Nephron progenitor cell (in vitro differentiated cells): ENCODE measurements at regions not wholly inside any gene's neighbourhood (a gene's known extent, or its start where the extent isn't known, plus 50 kb on each side); places are given as distances from the start of the nearest gene placed in this dataset.

Experiments
- DNase-seq: peaks from one replicate; pipeline ENCODE4 v3.0.0; 2021
- H3K27ac Mint-ChIP-seq: 2 replicates; pipeline ENCODE4 v1.8.0; 2021; ENCODE audit warnings: mild to moderate bottlenecking, moderate library complexity, mixed read lengths
- H3K27me3 Mint-ChIP-seq: 2 replicates; pipeline ENCODE4 v1.8.0; 2021; ENCODE audit warnings: mild to moderate bottlenecking, low read depth, mixed read lengths; ENCODE audit not compliant: poor library complexity
- H3K36me3 Mint-ChIP-seq: 2 replicates; pipeline ENCODE4 v1.8.0; 2021; ENCODE audit warnings: low read depth, mixed read lengths
- H3K4me1 Mint-ChIP-seq: 2 replicates; pipeline ENCODE4 v1.8.0; 2021; ENCODE audit warnings: mixed read lengths
- H3K4me3 Mint-ChIP-seq: 2 replicates; pipeline ENCODE4 v1.8.0; 2021; ENCODE audit warnings: mild to moderate bottlenecking, moderate library complexity, mixed read lengths
- H3K9me3 Mint-ChIP-seq: 2 replicates; pipeline ENCODE4 v1.8.0; 2021; ENCODE audit warnings: mild to moderate bottlenecking, moderate library complexity, mixed read lengths
- TF ChIP-seq, protein P1 (sequence below): fragments of 200-600 bp; sonication (generic); IDR thresholded peaks from 2 replicates; pipeline ENCODE4 v1.5.0; 2021; ENCODE audit warnings: antibody characterized with exemption

DNA sequence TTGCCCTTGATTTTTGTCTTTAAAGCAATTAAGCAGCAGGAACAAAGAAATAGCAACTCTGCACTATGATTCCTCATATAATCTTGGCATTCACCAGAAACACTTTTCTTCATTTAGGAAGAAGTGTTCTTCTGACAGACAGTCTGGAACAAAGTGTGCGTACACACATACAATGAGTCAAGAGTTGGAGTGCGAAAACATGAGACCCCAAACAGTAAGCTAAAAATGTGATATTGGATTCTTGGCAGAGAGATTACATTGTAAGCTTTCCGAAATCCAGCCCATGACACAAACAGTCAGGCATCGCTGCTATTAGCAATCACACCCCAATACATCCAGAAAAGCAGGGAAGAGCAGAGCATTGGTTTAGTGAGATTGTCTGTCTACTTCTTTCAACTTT is 306.7 kb upstream of the TBC1D5 start:
- H3K27ac Mint-ChIP-seq, result no peak overlapping the region
- peaks cover 10% of the 10 kb centered on the region for H3K36me3 Mint-ChIP-seq
- peaks cover 7% of the 10 kb centered on the region for H3K27me3 Mint-ChIP-seq
- no peak overlapping the region for H3K4me3 Mint-ChIP-seq
- TF ChIP-seq, protein P1, sequence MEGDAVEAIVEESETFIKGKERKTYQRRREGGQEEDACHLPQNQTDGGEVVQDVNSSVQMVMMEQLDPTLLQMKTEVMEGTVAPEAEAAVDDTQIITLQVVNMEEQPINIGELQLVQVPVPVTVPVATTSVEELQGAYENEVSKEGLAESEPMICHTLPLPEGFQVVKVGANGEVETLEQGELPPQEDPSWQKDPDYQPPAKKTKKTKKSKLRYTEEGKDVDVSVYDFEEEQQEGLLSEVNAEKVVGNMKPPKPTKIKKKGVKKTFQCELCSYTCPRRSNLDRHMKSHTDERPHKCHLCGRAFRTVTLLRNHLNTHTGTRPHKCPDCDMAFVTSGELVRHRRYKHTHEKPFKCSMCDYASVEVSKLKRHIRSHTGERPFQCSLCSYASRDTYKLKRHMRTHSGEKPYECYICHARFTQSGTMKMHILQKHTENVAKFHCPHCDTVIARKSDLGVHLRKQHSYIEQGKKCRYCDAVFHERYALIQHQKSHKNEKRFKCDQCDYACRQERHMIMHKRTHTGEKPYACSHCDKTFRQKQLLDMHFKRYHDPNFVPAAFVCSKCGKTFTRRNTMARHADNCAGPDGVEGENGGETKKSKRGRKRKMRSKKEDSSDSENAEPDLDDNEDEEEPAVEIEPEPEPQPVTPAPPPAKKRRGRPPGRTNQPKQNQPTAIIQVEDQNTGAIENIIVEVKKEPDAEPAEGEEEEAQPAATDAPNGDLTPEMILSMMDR, result no peak
- H3K4me1 Mint-ChIP-seq, result peaks cover 26% of the 10 kb centered on the region
- DNase-seq, result no peak
- H3K9me3 Mint-ChIP-seq, result peaks cover 3% of the 10 kb centered on the region

DNA sequence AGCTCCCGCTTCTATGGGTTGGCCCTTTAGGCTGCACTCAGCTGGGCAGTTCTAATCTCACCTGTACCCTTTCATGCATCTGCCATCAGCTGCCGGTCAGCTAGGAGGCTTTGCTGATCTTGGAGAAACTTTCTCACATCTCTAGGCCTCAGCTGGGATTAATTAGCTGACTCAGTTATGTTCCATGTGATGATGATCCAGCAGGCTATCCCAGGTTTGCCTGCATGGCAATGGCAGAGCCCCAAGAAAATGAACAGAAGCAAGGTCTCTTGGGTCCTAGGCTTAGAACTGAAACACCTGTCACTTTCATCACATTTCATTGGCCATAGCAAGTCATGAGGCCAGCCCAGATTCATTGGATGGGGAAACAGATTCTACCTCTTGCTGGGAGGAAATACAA is 304.6 kb upstream of the TBC1D5 start:
- H3K27me3 Mint-ChIP-seq, result peaks cover 7% of the 10 kb centered on the region
- H3K27ac Mint-ChIP-seq, result no peak overlapping the region
- H3K4me1 Mint-ChIP-seq, result peaks cover 26% of the 10 kb centered on the region
- H3K36me3 Mint-ChIP-seq, result no peaks in the 10 kb centered on the region
- H3K9me3 Mint-ChIP-seq, result no peaks in the 10 kb centered on the region
- DNase-seq, result no peak
- no peak overlapping the region for H3K4me3 Mint-ChIP-seq
- TF ChIP-seq, protein P1, result no peak

DNA sequence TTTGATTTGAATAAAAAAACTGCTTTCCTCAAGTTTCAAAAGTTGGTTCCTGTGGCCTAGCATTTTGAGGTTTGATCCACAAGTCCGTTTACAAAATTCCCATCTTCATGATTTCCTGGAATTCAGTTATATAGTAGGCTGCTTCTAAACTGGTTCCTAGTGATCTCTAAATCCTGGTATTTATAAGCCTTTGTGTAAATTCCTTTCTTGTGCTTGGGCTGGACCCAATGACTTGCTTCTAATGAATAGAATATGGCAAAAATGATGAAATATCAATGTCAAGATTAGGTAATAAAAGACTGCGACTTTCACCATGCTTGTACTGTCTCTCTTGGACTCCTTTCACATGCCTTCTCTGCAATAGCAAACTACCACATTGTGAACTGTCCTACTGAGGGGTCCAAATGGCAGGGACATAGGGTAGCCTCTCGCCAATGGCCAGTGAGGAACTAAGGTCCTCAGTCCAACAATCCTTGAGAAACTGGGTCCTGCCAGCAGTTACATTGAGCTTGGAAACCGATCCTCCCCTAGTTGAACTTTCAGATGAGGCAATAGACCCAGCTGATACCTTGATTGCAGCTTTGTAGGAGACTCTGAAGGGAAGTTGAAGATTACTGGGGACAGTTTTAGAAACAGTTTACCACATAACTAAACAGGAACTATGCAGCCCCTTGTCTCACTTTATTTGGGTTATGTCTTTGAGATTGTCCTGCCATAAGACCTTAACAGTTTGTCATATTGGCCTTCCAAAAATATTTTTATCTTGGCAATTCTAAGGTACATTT is 303.9 kb upstream of the TBC1D5 start:
- TF ChIP-seq, protein P1, result no peak
- peaks cover 5% of the 10 kb centered on the region for H3K36me3 Mint-ChIP-seq
- DNase-seq, result no peak
- peaks cover 7% of the 10 kb centered on the region for H3K27me3 Mint-ChIP-seq
- peaks cover 23% of the 10 kb centered on the region for H3K4me1 Mint-ChIP-seq
- H3K4me3 Mint-ChIP-seq, result no peak overlapping the region
- H3K9me3 Mint-ChIP-seq, result no peaks in the 10 kb centered on the region
- no peak overlapping the region for H3K27ac Mint-ChIP-seq

DNA sequence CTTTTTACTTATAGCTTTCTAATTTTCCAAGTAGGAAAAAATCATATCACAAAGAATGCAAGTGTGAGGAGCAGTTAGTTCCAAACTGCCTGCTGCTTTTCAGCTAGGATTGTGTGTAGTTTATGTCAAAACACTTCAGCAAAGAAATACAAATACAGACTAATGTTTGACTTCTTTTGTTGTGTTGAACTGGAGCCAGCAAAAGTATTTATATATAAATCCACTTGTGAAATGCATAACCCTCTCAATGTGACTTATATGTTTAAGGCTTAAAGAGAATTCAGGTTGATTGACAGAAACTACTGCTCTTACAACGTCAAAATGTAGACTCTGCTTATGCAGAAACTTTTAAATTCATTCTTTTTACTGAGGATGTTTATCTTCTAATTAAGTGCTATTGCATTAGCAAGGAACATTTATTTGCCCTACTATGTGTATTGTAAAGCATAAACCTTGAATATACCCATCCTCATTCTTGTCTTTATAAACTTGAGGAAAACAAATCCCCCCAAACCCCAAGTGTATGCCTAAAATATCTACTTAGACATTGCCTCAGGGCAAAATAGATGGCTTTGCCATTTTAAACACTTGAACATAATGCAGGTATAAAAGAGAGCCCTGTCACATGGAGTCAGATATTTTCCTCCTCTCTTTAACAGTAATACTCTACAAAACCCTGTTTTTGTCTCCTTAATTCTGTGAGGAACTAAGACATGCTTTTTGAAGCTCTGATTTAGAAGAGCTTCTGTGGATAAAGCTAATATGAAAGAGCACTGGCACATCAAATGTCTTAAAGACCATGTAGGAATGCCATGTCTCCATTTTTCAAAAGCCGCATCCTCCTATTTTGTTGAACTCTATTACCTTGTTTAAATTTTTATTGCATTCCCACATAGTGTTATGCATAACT is 302.8 kb upstream of the TBC1D5 start:
- no peak for DNase-seq
- TF ChIP-seq, protein P1, result no peak
- peaks cover 11% of the 10 kb centered on the region for H3K36me3 Mint-ChIP-seq
- H3K4me1 Mint-ChIP-seq, result peaks cover 12% of the 10 kb centered on the region
- no peak overlapping the region for H3K27ac Mint-ChIP-seq
- H3K9me3 Mint-ChIP-seq, result peaks cover 4% of the 10 kb centered on the region
- no peak overlapping the region for H3K4me3 Mint-ChIP-seq
- peaks cover 12% of the 10 kb centered on the region for H3K27me3 Mint-ChIP-seq

DNA sequence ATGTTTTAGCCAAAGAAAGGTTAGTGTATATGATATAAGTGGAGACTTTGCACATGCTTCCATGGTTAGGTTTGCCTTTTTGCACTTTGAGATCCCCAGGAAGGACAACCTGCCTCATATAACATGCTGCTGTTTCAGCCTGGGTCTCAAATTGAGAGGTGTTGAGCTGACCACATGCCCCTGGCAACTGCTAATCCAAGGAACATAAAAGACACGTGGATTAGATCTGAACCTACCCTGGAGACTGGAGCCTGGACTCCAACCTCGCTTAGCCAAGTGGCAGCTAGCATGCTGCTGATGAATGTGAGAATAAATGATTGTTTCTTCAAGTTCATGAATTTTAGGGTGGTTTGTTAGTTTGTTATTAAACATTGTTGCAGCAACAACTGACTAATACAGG is 301.8 kb upstream of the TBC1D5 start:
- Mint-ChIP-seq H3K4me3 (no peak overlapping the region), H3K27ac (no peak overlapping the region), H3K9me3 (peaks cover 4% of the 10 kb centered on the region), H3K4me1 (peaks cover 3% of the 10 kb centered on the region), H3K36me3 (peaks cover 11% of the 10 kb centered on the region), H3K27me3 (peaks cover 12% of the 10 kb centered on the region)
- TF ChIP-seq, protein P1, result no peak
- DNase-seq, result no peak
